GM12878 (cell line): ENCODE measurements at regions not wholly inside any gene's neighbourhood (a gene's known extent, or its start where the extent isn't known, plus 50 kb on each side); places are given as distances from the start of the nearest gene placed in this dataset.

Experiments
- GABPA ChIP-seq: IDR thresholded peaks from 2 replicates; pipeline ENCODE4 v1.6.1; 2014; ENCODE audit warnings: antibody characterized with exemption, low read depth, mild to moderate bottlenecking, inconsistent platforms
- POLR2A ChIP-seq: IDR thresholded peaks from 2 replicates; pipeline ENCODE4 v1.6.1; 2011; ENCODE audit warnings: low read depth, mild to moderate bottlenecking, low read length
- POU2F2 ChIP-seq: IDR thresholded peaks from 3 replicates; pipeline ENCODE4 v1.6.1; 2011; ENCODE audit warnings: low read depth, mild to moderate bottlenecking, low read length, borderline replicate concordance
- SIN3A ChIP-seq: IDR thresholded peaks from 2 replicates; pipeline ENCODE4 v1.6.1; 2012; ENCODE audit warnings: low read depth, low read length, improper control_type of control experiment
- SMC3 ChIP-seq: IDR thresholded peaks from 2 replicates; pipeline ENCODE4 v1.6.1; 2011; ENCODE audit warnings: low read length, improper control_type of control experiment, borderline replicate concordance
- SREBF1 ChIP-seq: IDR thresholded peaks from 2 replicates; pipeline ENCODE4 v1.6.1; 2012; ENCODE audit warnings: mild to moderate bottlenecking, low read length
- SREBF2 ChIP-seq: IDR thresholded peaks from 2 replicates; pipeline ENCODE4 v1.6.1; 2012; ENCODE audit warnings: mild to moderate bottlenecking, low read length
- TAF1 ChIP-seq: IDR thresholded peaks from 2 replicates; pipeline ENCODE4 v1.6.1; 2011; ENCODE audit warnings: mild to moderate bottlenecking, low read depth, low read length, borderline replicate concordance
- ZNF274 ChIP-seq: IDR thresholded peaks from one replicate; pipeline ENCODE4 v1.8.0; 2011; ENCODE audit not compliant: insufficient read length, insufficient read depth
- TF ChIP-seq, protein P1 (sequence below): IDR thresholded peaks from 2 replicates; pipeline ENCODE4 v1.6.1; 2011; ENCODE audit warnings: low read depth, low read length, improper control_type of control experiment, borderline replicate concordance
- TF ChIP-seq, protein P2 (sequence below): IDR thresholded peaks from 2 replicates; pipeline ENCODE4 v1.6.1; 2011; ENCODE audit warnings: low read depth, mild to moderate bottlenecking, low read length, moderate library complexity, borderline replicate concordance; ENCODE audit errors: extremely low read depth
- TF ChIP-seq, protein P3 (sequence below), 3 experiments: IDR thresholded peaks in 2 of 3; conservative IDR thresholded peaks in 1 of 3; 2 replicates each; pipeline ENCODE4 v1.5.1; 2011; ENCODE audit warnings: low read depth in 3 of 3, low read length in 3 of 3, mild to moderate bottlenecking in 3 of 3, control low read depth in 2 of 3, moderate library complexity in 2 of 3, inconsistent platforms in 1 of 3, mixed read lengths in 1 of 3; ENCODE audit not compliant: control insufficient read depth in 2 of 3, insufficient read depth in 1 of 3; ENCODE audit errors: extremely low read depth in 1 of 3

DNA sequence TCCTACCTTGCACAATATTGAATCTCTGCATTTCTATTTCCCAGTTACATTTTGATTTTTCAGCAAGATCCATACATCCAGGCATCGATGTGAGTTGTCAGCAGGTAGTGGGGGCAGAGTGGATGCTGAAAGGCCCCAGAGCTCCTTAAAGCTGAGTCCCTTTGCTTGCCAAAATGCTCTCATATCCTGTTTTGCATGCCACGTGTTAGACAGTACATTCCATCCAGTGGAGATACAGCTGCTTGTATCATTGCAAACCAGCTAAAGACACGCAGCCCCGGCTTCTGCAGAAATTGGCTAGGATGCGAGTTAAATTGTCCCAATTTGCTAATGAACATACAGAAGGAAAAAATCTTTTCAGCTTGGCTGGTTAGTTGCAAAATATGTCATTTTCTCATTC, 179.6 kb upstream of the MXRA5 start:
- TF ChIP-seq, protein P1, sequence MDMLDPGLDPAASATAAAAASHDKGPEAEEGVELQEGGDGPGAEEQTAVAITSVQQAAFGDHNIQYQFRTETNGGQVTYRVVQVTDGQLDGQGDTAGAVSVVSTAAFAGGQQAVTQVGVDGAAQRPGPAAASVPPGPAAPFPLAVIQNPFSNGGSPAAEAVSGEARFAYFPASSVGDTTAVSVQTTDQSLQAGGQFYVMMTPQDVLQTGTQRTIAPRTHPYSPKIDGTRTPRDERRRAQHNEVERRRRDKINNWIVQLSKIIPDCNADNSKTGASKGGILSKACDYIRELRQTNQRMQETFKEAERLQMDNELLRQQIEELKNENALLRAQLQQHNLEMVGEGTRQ = no peak
- no peak for TF ChIP-seq SIN3A
- no peak for TF ChIP-seq SREBF1
- TF ChIP-seq, protein P2, sequence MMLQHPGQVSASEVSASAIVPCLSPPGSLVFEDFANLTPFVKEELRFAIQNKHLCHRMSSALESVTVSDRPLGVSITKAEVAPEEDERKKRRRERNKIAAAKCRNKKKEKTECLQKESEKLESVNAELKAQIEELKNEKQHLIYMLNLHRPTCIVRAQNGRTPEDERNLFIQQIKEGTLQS = no peak
- TF ChIP-seq, protein P3, sequence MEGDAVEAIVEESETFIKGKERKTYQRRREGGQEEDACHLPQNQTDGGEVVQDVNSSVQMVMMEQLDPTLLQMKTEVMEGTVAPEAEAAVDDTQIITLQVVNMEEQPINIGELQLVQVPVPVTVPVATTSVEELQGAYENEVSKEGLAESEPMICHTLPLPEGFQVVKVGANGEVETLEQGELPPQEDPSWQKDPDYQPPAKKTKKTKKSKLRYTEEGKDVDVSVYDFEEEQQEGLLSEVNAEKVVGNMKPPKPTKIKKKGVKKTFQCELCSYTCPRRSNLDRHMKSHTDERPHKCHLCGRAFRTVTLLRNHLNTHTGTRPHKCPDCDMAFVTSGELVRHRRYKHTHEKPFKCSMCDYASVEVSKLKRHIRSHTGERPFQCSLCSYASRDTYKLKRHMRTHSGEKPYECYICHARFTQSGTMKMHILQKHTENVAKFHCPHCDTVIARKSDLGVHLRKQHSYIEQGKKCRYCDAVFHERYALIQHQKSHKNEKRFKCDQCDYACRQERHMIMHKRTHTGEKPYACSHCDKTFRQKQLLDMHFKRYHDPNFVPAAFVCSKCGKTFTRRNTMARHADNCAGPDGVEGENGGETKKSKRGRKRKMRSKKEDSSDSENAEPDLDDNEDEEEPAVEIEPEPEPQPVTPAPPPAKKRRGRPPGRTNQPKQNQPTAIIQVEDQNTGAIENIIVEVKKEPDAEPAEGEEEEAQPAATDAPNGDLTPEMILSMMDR (IDR thresholded peaks at IDR 0.05 in 2 of 3, conservative IDR thresholded peaks at IDR 0.05 in 1 of 3; ENCODE audit: control insufficient read depth in 2 of 3, extremely low read depth in 1 of 3, insufficient read depth in 1 of 3, low read depth in 3 of 3, low read length in 3 of 3) = no peak
- no peak for TF ChIP-seq SMC3
- no peak for TF ChIP-seq SREBF2
- no peak for TF ChIP-seq ZNF274
- TF ChIP-seq GABPA = no peak
- no peak for TF ChIP-seq POU2F2
- TF ChIP-seq TAF1 = no peak
- TF ChIP-seq POLR2A = no peak
